A549 (cell line): ENCODE measurements at regions not wholly inside any gene's neighbourhood (a gene's known extent, or its start where the extent isn't known, plus 50 kb on each side); places are given as distances from the start of the nearest gene placed in this dataset.

Experiments
- ATAC-seq, 2 experiments: fragments of 200-7000 bp in 1 of 2; fragments of >200 bp in 1 of 2; cut with Nextera tagmentation in 1 of 2; cut with Tn5 transposase in 1 of 2; 3 replicates each; pipeline versions ENCODE4 v1.8.0 to v1.9.1; 2018 to 2020; ENCODE audit warnings: mild to moderate bottlenecking in 1 of 2, moderate library complexity in 1 of 2
- CTCF ChIA-PET: fragments of 300-600 bp; sonication (Branson Sonifier 250); formaldehyde crosslinking; extraction: SDS; loops from one replicate; lab custom pipeline; 2021; ENCODE audit warnings: antibody characterized with exemption, inconsistent platforms; lab: Yijun Ruan, JAX
- POLR2A ChIA-PET: fragments of 350-600 bp; formaldehyde crosslinking; extraction: SDS; loops from one replicate; lab custom pipeline; 2021; ENCODE audit warnings: antibody characterized with exemption, inconsistent platforms; lab: Yijun Ruan, JAX
- DNase-seq, 2 experiments: peaks; one replicate each; pipeline versions ENCODE4 v3.0.0 to v3.0.0-alpha.2; 2011 to 2016; ENCODE audit warnings: low read depth in 1 of 2, low spot score in 1 of 2
- FAIRE-seq: peaks from 2 replicates; lab custom pipeline; 2011; peaks lifted over from hg19 to GRCh38; lab: Jason Lieb, UNC
- H3K27ac ChIP-seq, 2 experiments: fragments of >200 bp; sonication (Bioruptor Twin); formaldehyde crosslinking; 3 replicates each; pipeline ENCODE4 v1.5.1; 2016 to 2017
- H3K4me1 ChIP-seq: fragments of >200 bp; sonication (Bioruptor Twin); formaldehyde crosslinking; 3 replicates; pipeline ENCODE4 v1.6.1; 2016
- H3K4me2 ChIP-seq: fragments of >200 bp; sonication (Bioruptor Twin); formaldehyde crosslinking; 3 replicates; pipeline ENCODE4 v1.6.1; 2016
- H3K4me3 ChIP-seq: fragments of >200 bp; sonication (Bioruptor Twin); formaldehyde crosslinking; 3 replicates; pipeline ENCODE4 v1.5.1; 2016
- H3K9me3 ChIP-seq: fragments of >200 bp; sonication (Bioruptor Twin); formaldehyde crosslinking; 3 replicates; pipeline ENCODE4 v1.6.1; 2016
- CBX8 ChIP-seq: fragments of 200-600 bp; sonication (generic); IDR thresholded peaks from 2 replicates; pipeline ENCODE4 v1.6.1; 2016
- CEBPB ChIP-seq, 2 experiments: fragments of >200 bp in 1 of 2; sonication (Bioruptor Twin) in 1 of 2; formaldehyde crosslinking in 1 of 2; IDR thresholded peaks; 2 replicates each; pipeline ENCODE4 v1.6.1; 2012 to 2016
- CHD4 ChIP-seq: fragments of 200-600 bp; sonication (generic); IDR thresholded peaks from 2 replicates; pipeline ENCODE4 v1.6.1; 2016; ENCODE audit warnings: antibody characterized with exemption, mild to moderate bottlenecking, borderline replicate concordance
- EHMT2 ChIP-seq: fragments of 200-600 bp; sonication (generic); IDR thresholded peaks from 2 replicates; pipeline ENCODE4 v1.6.1; 2016; ENCODE audit warnings: antibody characterized with exemption, low read depth, mild to moderate bottlenecking, moderate library complexity
- FOXS1 ChIP-seq: fragments of 250-450 bp; sonication (Bioruptor Pico); IDR thresholded peaks from 2 replicates; pipeline ENCODE4 v1.5.0; 2020; ENCODE audit warnings: mild to moderate bottlenecking, moderate library complexity
- HOXB13 ChIP-seq: fragments of 250-450 bp; sonication (Bioruptor Pico); IDR thresholded peaks from 2 replicates; pipeline ENCODE4 v1.5.0; 2020; ENCODE audit warnings: low read depth, mild to moderate bottlenecking, moderate library complexity
- KDM5A ChIP-seq: fragments of 200-600 bp; sonication (generic); IDR thresholded peaks from 2 replicates; pipeline ENCODE4 v1.6.1; 2016; ENCODE audit warnings: antibody characterized with exemption, mild to moderate bottlenecking
- MAFK ChIP-seq: fragments of 450-650 bp; IDR thresholded peaks from 2 replicates; pipeline ENCODE4 v1.6.1; 2014; ENCODE audit not compliant: partially characterized antibody
- MAZ ChIP-seq: fragments of 150-350 bp; IDR thresholded peaks from 2 replicates; pipeline ENCODE4 v1.6.1; 2014; ENCODE audit warnings: antibody characterized with exemption, low read depth, low read length, borderline replicate concordance
- MYC ChIP-seq: IDR thresholded peaks from 2 replicates; pipeline ENCODE4 v1.6.1; 2012; ENCODE audit warnings: mild to moderate bottlenecking, inconsistent platforms, low read length, improper control_type of control experiment, borderline replicate concordance
- NFE2L2 ChIP-seq: fragments of 150-350 bp; conservative IDR thresholded peaks from 2 replicates; pipeline ENCODE4 v1.6.1; 2014; ENCODE audit warnings: low read length
- POLR2A ChIP-seq: IDR thresholded peaks from 2 replicates; pipeline ENCODE4 v1.6.1; 2012; ENCODE audit warnings: mild to moderate bottlenecking, low read length
- RCOR1 ChIP-seq: fragments of 150-350 bp; IDR thresholded peaks from 2 replicates; pipeline ENCODE4 v1.6.1; 2014; ENCODE audit warnings: antibody characterized with exemption, low read length, low read depth
- RFX5 ChIP-seq: fragments of 450-650 bp; IDR thresholded peaks from 2 replicates; pipeline ENCODE4 v1.7.1; 2014; ENCODE audit warnings: antibody characterized with exemption, mild to moderate bottlenecking, moderate library complexity
- SMC3 ChIP-seq: fragments of >200 bp; sonication (Bioruptor Twin); formaldehyde crosslinking; IDR thresholded peaks from 3 replicates; pipeline ENCODE4 v1.6.1; 2018; ENCODE audit warnings: inconsistent platforms
- SREBF2 ChIP-seq: fragments of 450-650 bp; IDR thresholded peaks from 2 replicates; pipeline ENCODE4 v1.6.1; 2014; ENCODE audit warnings: mild to moderate bottlenecking, moderate library complexity
- TFCP2L1 ChIP-seq: fragments of 250-450 bp; sonication (Bioruptor Pico); IDR thresholded peaks from 2 replicates; pipeline ENCODE4 v1.5.0; 2021; ENCODE audit warnings: mild to moderate bottlenecking
- TP53 ChIP-seq: fragments of 250-450 bp; sonication (Bioruptor Pico); IDR thresholded peaks from 2 replicates; pipeline ENCODE4 v1.5.0; 2021; ENCODE audit warnings: mild to moderate bottlenecking, moderate library complexity
- ZFP36 ChIP-seq: fragments of 450-650 bp; IDR thresholded peaks from 2 replicates; pipeline ENCODE4 v1.6.1; 2014; ENCODE audit warnings: borderline replicate concordance; ENCODE audit not compliant: partially characterized antibody
- WGBS: methylation state at CpG from one replicate; pipeline ENCODE4 v1.1.6; 2017; ENCODE audit errors: missing lambda C conversion rate; 5-methylcytosine and 5-hydroxymethylcytosine counted together
- TF ChIP-seq, protein P1 (sequence below): fragments of >200 bp; sonication (Bioruptor Twin); formaldehyde crosslinking; IDR thresholded peaks from 3 replicates; pipeline ENCODE4 v1.6.1; 2016
- TF ChIP-seq, protein P2 (sequence below): fragments of >200 bp; sonication (Bioruptor Twin); formaldehyde crosslinking; IDR thresholded peaks from 2 replicates; pipeline ENCODE4 v1.6.1; 2016
- TF ChIP-seq, protein P3 (sequence below): IDR thresholded peaks from 2 replicates; pipeline ENCODE4 v1.6.1; 2012
- TF ChIP-seq, protein P4 (sequence below): fragments of 250-450 bp; sonication (Bioruptor Pico); IDR thresholded peaks from 2 replicates; pipeline ENCODE4 v1.5.0; 2021; ENCODE audit warnings: mild to moderate bottlenecking, moderate library complexity, borderline replicate concordance

DNA sequence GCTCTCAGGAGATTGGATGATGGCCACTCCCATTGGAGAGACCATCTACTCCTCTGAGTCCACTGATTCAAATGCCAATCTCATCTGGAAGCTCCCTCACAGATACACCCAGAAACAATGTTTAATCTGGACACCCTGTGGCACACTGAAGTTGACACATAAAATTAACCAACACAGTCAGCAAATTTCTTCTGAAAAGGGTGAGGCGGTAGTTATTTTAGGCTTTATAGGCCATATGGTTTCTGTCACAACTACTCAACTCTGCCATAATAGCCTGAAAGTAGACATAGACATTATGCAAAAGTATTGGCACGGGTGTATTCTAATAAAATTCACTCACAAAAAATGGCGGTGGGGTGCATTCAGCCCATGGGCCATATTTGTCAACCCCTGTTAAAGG is 244.5 kb upstream of the VLDLR start:
- POLR2A ChIA-PET = no interaction called here
- TF ChIP-seq NFE2L2 (no peak), MAFK (peak; percentile 65), TP53 (no peak)
- TF ChIP-seq, all 56 proteins: peak for 1
- 40% methylated on average over 3 of the region's 3 CpGs for WGBS
- DNase-seq (no peak), ATAC-seq (no peak), FAIRE-seq (no peak)
- Histone ChIP-seq H3K27ac (no peak overlapping the region), H3K4me3 (no peak overlapping the region), H3K9me3 (peaks cover 12% of the 10 kb centered on the region; the same call in 1 of the 3 replicates), H3K4me1 (no peaks in the 10 kb centered on the region), H3K4me2 (no peak overlapping the region)
- CTCF ChIA-PET = no interaction called here

DNA sequence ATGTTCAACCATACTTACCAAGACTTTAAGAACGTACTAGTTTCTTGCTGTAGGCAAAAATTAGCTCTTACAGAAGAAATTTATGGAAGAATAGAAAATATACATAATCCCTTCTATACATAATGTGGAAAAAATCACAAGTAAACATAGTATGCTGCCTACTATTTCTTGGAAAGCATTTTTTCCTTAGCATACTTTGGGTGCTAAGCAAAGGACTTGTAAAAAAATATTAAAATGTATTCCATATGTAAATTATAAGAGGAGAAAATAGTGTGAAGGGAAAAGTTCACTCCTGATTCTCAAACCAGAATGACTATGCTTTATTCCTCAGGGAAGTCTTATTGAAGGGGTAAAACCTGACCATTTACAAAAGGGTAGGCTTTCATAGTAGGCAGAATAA is 243.8 kb upstream of the VLDLR start:
- ATAC-seq (no peak), DNase-seq (no peak), FAIRE-seq (no peak)
- no peak for TF ChIP-seq EHMT2
- no peak for TF ChIP-seq SREBF2
- TF ChIP-seq SMC3 = no peak
- Histone ChIP-seq H3K4me2 (no peak overlapping the region), H3K27ac (no peak overlapping the region), H3K4me1 (no peaks in the 10 kb centered on the region), H3K4me3 (no peak overlapping the region), H3K9me3 (peaks cover 12% of the 10 kb centered on the region; the same call in 1 of the 3 replicates)
- ChIA-PET CTCF (no interaction called here), POLR2A (no interaction called here)
- 6% methylated on average over 1 of the region's 1 CpG for WGBS

DNA sequence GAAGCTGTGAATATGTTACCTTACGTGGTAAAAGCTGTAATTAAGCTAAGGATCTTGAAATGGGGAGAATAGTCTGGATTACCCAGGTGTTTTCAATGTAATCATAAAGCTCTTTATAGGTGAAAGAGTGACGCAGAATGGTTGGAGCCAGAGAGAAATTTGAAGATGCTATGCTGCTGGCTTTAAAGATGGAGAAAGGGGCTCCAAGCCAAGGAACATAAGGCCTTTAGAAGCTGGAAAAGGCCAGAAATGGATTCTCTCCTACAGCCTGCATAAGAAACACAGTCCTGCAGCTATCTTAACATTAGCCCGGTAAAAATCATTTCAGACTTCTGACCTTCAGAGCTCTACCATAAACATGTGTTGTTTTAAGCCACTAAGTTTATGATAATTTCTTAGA is 243.3 kb upstream of the VLDLR start:
- POLR2A ChIA-PET = no interaction called here
- 37% methylated on average over 3 of the region's 3 CpGs for WGBS
- peaks cover 12% of the 10 kb centered on the region; the same call in 1 of the 3 replicates for H3K9me3 ChIP-seq
- DNase-seq (no peak), ATAC-seq (no peak), FAIRE-seq (no peak)
- CTCF ChIA-PET = no interaction called here
- H3K27ac ChIP-seq = no peak overlapping the region
- H3K4me2 ChIP-seq = no peak overlapping the region
- TF ChIP-seq CHD4 (no peak), NFE2L2 (no peak), MAFK (no peak), ZFP36 (no peak), TP53 (no peak), FOXS1 (no peak), RFX5 (no peak), HOXB13 (CRISPR knock-in tag) (no peak)
- H3K4me3 ChIP-seq = no peak overlapping the region
- no peaks in the 10 kb centered on the region for H3K4me1 ChIP-seq

DNA sequence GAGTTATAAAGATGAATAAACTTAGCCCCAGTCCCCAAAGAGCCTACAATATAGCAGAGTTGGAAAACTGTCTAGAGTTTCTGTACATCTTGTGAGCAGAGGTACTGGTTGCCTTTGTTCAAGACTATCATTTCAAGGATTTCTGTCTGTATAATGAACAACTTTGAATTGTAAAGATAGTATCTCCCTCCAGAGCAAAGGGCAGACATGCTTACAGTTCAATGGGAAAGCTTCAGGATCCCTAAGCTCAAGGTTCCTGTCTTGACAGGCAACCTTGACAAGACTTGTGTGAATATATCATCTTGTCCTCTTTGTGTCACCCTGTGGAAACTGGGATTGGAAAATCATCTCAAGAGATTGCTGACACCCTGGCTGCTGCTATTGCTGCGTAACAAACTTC is 242.8 kb upstream of the VLDLR start:
- Histone ChIP-seq H3K4me2 (no peak overlapping the region), H3K4me3 (no peak overlapping the region), H3K27ac (no peak overlapping the region), H3K9me3 (peaks cover 12% of the 10 kb centered on the region; the same call in 1 of the 3 replicates), H3K4me1 (no peaks in the 10 kb centered on the region)
- no peak for FAIRE-seq
- CTCF ChIA-PET = no interaction called here
- WGBS = 12% methylated on average over 1 of the region's 1 CpG
- no peak for DNase-seq
- TF ChIP-seq, protein P1, sequence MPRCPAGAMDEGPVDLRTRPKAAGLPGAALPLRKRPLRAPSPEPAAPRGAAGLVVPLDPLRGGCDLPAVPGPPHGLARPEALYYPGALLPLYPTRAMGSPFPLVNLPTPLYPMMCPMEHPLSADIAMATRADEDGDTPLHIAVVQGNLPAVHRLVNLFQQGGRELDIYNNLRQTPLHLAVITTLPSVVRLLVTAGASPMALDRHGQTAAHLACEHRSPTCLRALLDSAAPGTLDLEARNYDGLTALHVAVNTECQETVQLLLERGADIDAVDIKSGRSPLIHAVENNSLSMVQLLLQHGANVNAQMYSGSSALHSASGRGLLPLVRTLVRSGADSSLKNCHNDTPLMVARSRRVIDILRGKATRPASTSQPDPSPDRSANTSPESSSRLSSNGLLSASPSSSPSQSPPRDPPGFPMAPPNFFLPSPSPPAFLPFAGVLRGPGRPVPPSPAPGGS = no peak
- no peak for TF ChIP-seq TFCP2L1 (CRISPR knock-in tag)
- TF ChIP-seq EHMT2 = no peak
- TF ChIP-seq CHD4 = no peak
- no peak for TF ChIP-seq CEBPB (IDR thresholded peaks at IDR 0.05)
- no peak for TF ChIP-seq KDM5A
- no peak for TF ChIP-seq ZFP36
- no peak for TF ChIP-seq POLR2A
- TF ChIP-seq, protein P2, sequence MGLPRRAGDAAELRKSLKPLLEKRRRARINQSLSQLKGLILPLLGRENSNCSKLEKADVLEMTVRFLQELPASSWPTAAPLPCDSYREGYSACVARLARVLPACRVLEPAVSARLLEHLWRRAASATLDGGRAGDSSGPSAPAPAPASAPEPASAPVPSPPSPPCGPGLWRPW = no peak
- ATAC-seq = no peak
- POLR2A ChIA-PET = no interaction called here

DNA sequence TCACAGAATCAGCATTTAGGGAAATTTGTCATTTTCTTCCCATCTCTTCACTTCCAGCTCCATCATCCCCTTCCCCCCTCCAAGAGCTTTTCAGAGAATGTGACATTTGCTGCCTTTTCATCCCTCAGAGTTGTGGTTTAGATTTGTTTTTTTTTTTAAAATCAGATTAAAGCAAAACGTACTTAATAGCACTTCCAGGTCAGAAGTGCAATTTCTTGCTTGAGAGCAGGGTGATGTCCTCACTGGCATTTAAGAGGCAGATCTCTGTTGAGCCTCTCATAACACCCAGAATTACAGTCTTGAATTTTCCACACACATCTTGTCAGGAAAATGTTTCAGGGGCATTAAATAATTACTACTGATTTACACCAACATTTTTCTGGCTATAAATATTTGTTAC is 236.8 kb upstream of the VLDLR start:
- POLR2A ChIA-PET = no interaction called here
- no peak for ATAC-seq
- DNase-seq = no peak
- no peak overlapping the region for H3K4me3 ChIP-seq
- no peak overlapping the region for H3K4me2 ChIP-seq
- 0% methylated on average over 1 of the region's 1 CpG for WGBS
- H3K4me1 ChIP-seq = no peaks in the 10 kb centered on the region
- CTCF ChIA-PET = interaction anchor here (0.6 kb wide), 1 partner anchor 432 kb away, joined by 4 read pairs; no protein-coding TSS in a partner anchor
- H3K9me3 ChIP-seq = 0 out of 3 replicates have a peak, but pooled peaks cover 2% of the 10 kb centered on the region
- no peak for TF ChIP-seq MAZ
- no peak for TF ChIP-seq ZFP36
- no peak for TF ChIP-seq RCOR1
- TF ChIP-seq, protein P3, sequence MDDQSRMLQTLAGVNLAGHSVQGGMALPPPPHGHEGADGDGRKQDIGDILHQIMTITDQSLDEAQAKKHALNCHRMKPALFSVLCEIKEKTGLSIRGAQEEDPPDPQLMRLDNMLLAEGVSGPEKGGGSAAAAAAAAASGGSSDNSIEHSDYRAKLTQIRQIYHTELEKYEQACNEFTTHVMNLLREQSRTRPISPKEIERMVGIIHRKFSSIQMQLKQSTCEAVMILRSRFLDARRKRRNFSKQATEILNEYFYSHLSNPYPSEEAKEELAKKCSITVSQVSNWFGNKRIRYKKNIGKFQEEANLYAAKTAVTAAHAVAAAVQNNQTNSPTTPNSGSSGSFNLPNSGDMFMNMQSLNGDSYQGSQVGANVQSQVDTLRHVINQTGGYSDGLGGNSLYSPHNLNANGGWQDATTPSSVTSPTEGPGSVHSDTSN = no peak
- TF ChIP-seq HOXB13 (CRISPR knock-in tag) = no peak
- TF ChIP-seq MYC = no peak
- TF ChIP-seq, protein P4, sequence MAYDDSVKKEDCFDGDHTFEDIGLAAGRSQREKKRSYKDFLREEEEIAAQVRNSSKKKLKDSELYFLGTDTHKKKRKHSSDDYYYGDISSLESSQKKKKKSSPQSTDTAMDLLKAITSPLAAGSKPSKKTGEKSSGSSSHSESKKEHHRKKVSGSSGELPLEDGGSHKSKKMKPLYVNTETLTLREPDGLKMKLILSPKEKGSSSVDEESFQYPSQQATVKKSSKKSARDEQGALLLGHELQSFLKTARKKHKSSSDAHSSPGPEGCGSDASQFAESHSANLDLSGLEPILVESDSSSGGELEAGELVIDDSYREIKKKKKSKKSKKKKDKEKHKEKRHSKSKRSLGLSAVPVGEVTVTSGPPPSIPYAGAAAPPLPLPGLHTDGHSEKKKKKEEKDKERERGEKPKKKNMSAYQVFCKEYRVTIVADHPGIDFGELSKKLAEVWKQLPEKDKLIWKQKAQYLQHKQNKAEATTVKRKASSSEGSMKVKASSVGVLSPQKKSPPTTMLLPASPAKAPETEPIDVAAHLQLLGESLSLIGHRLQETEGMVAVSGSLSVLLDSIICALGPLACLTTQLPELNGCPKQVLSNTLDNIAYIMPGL (CRISPR knock-in tag) = no peak
- TF ChIP-seq CBX8 = no peak
- FAIRE-seq = no peak
- no peak overlapping the region for H3K27ac ChIP-seq
